HG03354 (cell line): ENCODE measurements at regions not wholly inside any gene's neighbourhood (a gene's known extent, or its start where the extent isn't known, plus 50 kb on each side); places are given as distances from the start of the nearest gene placed in this dataset.
"Not testable (repeated sequence)": the region's sequence is repeated elsewhere in the genome, so short reads cannot be mapped to it uniquely, and the experiment has no call there.

Experiments
- ATAC-seq: cut with Tn5 transposase; IDR thresholded peaks from one replicate; pipeline ENCODE4 v1.9.1; 2021; ENCODE audit warnings: mild to moderate bottlenecking; ENCODE audit not compliant: unreplicated experiment, poor library complexity, severe bottlenecking

- ATAC-seq, result no peak
Observed at GRCh38 chr18:61637319-61637718, 255.5 kb downstream of the RNF152 start.

DNA sequence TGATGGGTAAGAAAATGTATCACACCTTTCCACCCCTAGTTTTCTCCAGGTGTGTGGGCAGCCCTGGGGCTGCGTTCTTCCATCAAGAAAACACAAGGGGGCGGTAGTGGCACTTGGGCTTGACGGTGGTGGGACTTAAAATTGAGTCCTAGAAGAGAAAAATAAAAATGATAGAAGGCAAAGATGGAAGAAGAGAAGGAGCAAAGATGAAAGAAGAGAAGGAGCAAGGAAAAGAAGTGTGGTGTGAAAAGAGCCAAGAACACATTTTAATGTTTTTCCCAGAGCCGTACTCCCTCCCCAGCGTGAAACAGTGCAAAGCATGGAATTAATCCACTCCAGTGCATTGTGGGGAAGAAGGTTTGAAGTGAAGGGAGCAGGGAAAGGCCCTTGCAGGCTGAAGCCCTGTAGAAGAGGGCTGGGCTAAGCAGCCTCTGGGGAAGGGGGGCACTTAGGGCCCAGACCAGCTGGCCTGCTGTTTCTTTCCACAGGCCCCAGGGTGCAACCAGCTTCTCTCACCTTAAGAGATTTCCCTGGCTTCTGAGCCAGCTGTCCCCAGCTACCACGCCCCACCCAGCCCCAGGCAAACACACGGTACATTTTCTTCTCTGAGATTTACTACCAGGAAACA lies 256.8 kb downstream of the RNF152 start:
- peak; percentile 80 for ATAC-seq

DNA sequence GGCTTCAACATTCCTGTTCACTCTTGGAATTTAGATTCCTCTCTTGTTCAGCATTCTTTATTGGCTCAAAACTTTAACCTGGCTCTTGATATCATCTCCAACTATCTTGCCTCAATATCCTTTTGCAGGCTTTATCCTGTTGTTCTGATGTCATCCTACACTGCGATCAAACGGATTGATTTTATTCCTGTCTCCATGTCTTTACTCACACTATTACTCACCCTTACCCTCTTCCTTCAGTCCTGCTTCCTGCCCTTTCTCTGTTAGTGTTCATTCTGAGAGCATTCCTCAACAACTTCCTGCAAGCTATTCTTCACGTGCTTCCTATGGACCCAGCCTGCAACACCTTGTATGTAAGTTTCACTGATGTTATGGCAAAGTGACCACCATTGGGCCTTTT lies 264.7 kb downstream of the RNF152 start:
- no peak for ATAC-seq

GRCh38 chr18:61624631-61625030 lies 268.2 kb downstream of the RNF152 start:
- ATAC-seq, result not testable (repeated sequence)

DNA sequence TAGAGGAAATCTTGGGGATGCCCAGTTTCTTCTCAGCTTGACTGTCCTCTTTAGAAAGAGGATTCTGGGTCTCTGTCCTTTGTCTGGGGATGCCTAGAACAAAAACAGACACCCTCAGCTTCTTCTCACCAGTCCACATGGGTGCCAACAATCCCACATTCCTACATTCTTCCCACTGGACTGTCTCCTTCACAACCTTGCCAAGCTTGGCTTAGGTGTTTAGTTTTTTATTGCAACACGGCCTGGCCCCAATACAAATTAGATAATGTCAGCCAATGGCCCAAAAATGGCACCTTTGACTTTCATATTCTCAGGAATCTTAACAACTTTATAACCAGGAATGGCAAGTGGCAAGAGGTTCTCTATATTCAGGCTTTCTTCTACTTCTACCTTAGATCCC lies 273.0 kb downstream of the RNF152 start:
- ATAC-seq, result no peak

DNA sequence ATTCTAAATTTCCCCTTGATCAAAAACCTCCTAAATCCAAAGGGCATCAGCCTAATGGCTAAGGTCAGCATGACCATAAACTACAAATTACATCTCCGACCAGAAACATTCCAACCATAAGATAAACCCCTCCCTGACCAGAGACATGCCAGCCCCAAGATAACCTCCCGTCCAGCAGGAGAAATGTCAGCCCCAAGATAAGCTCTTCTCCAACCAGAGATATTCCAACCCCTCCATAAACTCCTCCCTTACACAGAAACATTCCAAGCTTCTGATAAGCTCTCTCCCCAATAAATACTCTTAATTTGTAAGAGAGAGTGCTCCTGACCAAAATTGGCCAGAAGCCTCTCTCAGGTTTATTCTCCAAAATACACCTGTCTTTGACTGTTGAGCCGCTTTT lies 274.0 kb downstream of the RNF152 start:
- ATAC-seq, result no peak

- no peak for ATAC-seq
Observed at GRCh38 chr18:61616111-61616610, 276.6 kb downstream of the RNF152 start.

GRCh38 chr18:61612517-61612916 lies 279.3 kb downstream of the CDH20 start:
- no peak for ATAC-seq

- no peak for ATAC-seq
Observed at GRCh38 chr18:61609131-61609530, 275.9 kb downstream of the CDH20 start.

DNA sequence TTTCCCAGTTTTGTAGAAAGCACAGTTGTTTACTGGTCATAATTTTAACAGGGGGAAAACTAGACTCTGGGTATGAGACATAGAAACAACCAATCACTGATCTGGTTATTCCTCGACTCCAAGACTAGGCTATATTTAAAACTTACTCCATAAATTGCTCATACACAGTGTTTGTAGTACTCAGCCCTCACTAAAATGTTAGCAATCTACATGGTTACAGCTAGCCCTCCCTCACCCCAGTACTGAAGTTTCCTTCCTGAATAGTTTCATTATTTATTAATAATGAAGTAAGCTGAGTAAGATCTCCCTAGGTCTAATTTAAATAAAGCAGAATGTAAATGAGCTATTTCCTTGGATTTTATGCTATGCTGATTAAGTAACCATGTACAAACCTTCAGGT lies 275.1 kb downstream of the CDH20 start:
- ATAC-seq, result no peak

- ATAC-seq, result no peak
Observed at GRCh38 chr18:61607867-61608266, 274.6 kb downstream of the CDH20 start.

- ATAC-seq, result no peak
Observed at GRCh38 chr18:61606759-61607158, 273.5 kb downstream of the CDH20 start.

DNA sequence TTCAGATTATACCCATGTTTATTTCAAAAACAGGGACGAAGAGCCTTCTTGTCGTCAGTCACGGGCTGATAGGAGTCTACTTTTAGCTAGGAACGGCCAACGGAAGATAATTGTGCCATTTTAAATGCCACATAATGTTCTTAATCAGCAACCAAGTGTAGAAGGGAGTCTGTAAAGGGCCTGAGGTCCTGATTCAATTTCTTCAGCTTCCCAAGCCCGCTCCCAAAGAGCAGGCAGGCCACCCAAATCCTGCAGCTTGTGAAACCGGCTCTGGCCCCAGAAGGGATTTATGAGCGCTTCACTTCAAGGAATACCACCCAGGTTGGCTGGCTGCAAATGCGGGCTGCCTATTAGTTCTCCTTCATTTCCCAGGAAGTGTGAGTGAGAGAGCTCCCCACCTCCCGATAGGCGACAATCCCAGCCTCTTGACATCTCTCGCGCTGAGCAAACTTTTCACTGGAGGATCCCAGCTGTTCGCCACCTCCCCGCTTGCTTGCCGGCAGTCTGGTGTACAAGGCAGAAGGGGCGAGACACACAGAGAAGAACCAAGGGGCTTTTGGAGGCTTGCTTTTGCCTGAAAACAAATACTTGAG lies 272.9 kb downstream of the CDH20 start:
- ATAC-seq, result no peak

DNA sequence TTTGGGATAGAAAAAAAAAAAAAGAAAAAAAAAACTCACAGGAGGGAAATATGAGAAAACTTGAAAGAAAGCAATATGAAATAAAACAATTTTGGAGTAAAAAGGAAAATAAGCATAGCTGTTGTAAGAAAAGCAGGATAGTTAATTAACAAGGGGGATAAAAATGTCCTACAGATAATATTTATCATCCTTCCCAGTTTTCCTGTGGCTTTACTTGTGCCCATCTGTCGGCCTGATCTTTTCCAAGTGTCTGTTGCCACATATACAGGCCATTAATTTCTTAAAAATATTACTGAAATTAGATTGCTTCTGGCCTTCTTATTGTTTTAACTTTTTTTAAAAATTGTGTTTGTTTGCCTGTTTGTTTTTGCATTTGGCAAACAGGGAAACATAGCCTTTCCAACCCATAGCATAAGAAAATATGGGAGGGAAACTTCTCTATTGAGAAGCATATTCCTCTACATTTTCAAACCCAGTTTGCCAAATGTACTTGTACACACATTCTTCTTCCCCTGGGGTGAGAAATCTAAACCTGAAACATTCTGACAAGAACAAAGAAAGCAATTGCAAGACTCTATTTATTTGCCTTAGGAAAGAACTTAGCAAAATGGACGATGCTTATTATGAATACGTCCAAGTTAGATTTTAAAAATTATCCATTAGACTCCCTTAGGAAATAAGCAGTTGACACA lies 272.3 kb downstream of the CDH20 start:
- no peak for ATAC-seq
